Dedifferentiated amniotic fluid mesenchymal stem cell (primary cell): ENCODE measurements at regions not wholly inside any gene's neighbourhood (a gene's known extent, or its start where the extent isn't known, plus 50 kb on each side); places are given as distances from the start of the nearest gene placed in this dataset.
A peak's percentile ranks its signal among the peaks of the same experiment; 100 is the strongest.

Experiments
- DNase-seq: peaks from one replicate; pipeline ENCODE4 v3.0.0-alpha.2; 2016; ENCODE audit errors: extremely low spot score

DNA sequence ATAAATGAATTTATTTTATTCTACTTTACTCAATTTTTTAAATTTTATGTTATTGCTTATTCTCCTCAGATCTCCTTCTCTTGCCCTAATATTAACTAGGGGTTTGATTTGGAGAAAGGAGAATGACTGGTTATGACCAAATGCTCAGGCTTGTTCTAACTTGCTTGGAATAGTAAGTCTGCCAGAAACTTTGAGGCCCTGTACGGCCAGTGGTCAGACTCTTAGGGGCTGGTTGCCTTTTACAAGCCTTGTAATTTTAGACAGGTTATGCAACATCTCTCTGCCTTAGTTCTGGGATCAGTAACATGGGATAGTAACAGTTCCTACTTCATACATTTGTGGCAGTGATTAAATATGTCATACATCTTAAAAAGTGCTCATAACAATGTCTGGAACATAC lies 279.5 kb downstream of the DUSP10 start:
- no peak for DNase-seq

- DNase-seq, result no peak
Measured at GRCh38 chr1:221468546-221468945, 273.3 kb downstream of the DUSP10 start.

DNA sequence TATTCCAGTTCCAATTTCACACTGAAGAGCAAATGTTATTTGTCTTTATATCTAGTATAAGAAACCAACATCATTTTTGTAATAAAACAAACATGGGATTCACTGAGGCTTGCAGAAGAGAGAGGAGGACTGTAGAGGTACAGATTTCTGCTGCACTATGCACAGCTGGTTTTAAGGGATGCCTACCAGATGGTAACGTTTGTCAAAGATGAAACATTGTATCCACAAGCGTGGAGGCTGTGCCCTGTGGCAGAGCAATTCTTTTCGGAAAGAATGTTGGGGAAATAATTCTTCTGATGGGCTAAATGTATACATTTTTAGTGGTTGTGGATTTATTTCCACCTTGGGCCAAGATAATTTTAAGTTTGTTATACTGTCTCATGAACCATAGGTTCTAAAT lies 272.4 kb downstream of the DUSP10 start:
- no peak for DNase-seq

GRCh38 chr1:221470000-221470698 lies 271.7 kb downstream of the DUSP10 start:
- DNase-seq, result no peak

DNA sequence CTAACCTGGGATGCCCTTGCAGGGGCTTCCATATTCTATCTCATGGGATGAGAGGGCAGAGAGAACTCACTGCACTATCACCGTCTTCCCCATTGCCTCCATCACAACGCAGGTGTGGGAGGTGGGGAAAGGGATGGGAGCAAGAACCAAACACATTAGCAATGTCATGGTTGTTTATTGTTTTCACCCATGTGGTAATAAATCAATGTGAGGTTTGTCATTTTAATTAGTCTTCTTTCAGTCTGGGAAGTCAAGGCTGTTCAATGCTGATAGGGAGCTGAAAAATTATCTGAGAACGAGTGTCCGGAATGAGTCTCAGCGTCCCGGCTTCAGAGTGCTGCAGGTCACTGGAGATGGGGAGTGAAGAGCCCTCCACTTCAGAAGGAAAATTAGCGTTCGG lies 268.5 kb downstream of the DUSP10 start:
- no peak for DNase-seq

GRCh38 chr1:221477252-221477651 lies 264.6 kb downstream of the DUSP10 start:
- no peak for DNase-seq

- DNase-seq, result peak; percentile 92
Measured at GRCh38 chr1:221478050-221478949, 263.6 kb downstream of the DUSP10 start.

- DNase-seq, result peak; percentile 74
Measured at GRCh38 chr1:221487781-221488524, 253.9 kb downstream of the DUSP10 start.

GRCh38 chr1:221488550-221488949 lies 253.3 kb downstream of the DUSP10 start:
- no peak for DNase-seq

DNA sequence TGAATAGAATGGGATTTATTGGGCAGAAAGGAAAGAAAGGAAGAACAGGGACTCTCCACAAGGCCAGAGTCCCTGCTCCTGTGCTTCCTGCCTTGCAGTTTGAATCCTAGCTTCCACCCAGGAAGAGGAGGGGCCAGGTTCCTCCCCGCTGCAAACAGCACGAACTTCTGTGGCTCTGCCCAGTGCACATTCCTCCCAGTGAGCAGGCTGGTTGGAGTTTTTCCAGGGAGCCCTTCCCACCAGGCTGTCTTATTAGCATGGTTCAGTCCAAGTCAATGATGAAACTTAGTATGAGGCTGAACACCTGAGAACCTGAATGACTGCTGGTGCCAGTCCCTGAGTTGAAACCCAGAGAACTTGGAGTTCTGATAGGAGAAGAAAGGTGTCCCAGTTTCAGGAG lies 247.2 kb downstream of the DUSP10 start:
- DNase-seq, result no peak

DNA sequence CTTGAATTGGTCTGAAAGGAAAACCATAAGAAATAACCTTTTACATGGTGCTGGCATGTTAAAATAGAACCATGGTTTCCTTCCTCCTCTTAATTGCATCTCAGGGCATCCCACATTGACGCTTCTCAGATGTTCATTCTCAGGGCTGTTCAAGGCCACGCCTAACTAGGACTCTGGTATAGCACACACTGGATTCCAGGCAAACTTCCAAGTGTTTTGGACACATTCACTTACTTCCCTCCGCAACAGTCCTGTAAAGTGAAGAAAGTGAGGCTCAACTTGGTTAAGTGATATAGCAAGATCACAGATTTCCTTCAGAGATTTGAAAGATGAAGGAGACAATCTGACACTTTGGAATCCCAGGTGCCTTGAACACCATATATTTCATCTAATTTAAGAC lies 244.8 kb downstream of the DUSP10 start:
- no peak for DNase-seq

GRCh38 chr1:221503268-221503667 lies 238.6 kb downstream of the DUSP10 start:
- no peak for DNase-seq

DNA sequence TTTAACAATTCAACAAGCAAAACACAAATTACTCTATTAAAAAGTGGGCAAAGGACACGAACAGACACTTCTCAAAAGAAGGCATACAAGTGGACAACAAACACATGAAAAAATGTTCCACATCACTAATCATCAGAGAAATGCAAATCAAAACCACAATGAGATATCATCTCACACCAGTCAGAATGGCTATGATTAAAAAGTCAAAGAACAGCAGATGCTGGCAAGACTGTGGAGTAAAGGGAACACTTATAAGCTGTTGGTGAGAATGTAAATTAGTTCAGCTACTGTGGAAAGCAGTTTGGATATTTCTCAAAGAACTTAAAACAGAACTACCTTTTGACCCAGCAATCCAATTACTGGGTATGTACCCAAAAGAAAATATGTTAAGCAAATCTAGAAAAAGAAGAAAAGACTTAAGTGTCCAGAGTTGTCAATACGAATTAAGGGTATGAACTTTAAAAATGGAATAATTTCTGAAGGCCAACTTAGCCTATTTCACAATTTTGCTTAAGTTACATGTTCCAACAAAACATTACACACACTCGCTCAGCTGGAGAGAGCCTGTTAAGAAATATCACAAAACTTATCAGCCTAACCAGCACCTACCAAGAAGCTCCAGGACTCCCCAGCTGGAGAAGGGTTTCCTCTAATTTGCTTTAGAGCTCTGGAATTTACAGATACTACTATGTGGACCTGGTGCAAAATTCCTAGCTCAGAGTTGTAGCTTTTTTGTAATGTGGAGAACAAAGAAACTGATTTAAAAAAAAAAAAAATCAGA lies 232.1 kb downstream of the DUSP10 start:
- DNase-seq, result no peak

DNA sequence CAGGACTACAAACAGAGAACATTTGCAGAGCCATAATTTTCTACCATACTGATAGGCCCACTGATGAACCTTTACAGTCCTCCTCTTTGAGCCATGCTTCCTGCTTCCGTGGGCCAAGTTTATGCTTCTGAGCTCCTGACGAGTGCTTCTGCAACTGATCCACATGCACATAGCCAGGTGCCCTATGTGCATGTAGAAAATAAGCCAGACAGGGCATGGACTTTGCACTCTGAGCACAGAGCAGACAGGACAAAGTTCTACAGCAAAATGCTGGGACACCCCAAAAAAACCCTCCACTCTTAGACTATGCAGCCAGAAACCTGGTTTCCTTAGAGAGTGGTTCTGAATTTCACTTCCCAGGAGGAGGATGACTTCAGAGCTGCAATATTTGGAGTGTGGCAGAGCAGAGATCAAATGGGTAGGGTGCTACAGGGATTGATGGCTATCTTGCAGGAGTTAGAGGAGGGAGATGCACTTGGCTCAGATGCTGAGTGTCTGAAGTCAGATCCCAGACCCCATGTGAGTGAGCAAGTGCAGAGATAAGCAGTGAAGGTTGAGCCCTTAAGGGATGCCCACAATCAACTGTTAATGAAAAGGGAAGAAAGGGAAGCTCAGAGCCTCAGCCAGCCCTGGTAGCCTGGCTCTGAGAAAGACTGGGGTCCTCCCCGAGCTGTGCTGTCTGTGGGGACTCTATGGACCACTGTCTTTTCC lies 230.9 kb downstream of the DUSP10 start:
- DNase-seq, result no peak

- DNase-seq, result no peak
Measured at GRCh38 chr1:221511797-221512196, 230.1 kb downstream of the DUSP10 start.

- no peak for DNase-seq
Measured at GRCh38 chr1:221514806-221515205, 227.1 kb downstream of the DUSP10 start.

DNA sequence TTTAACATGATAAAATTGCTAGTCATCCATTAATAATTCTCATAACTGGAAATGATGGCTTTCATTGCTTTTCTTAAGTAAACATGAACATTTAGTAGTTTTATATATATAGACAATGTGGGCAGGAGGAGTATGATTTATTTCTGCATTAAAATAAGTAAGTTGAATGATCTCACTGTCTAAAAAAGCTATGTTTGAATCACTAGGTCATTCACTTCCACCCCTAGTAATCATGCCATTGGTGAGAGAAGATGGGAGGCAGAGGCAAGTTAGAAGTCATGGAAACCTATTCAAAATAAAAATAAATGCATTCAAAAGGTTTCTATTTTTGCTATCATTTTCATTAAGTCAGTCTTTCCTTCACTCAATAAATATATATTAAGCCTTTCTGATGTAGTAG lies 226.4 kb downstream of the DUSP10 start:
- DNase-seq, result no peak

GRCh38 chr1:221517961-221518360 lies 223.9 kb downstream of the DUSP10 start:
- peak; percentile 18 for DNase-seq

GRCh38 chr1:221520250-221520649 lies 221.6 kb downstream of the DUSP10 start:
- no peak for DNase-seq

DNA sequence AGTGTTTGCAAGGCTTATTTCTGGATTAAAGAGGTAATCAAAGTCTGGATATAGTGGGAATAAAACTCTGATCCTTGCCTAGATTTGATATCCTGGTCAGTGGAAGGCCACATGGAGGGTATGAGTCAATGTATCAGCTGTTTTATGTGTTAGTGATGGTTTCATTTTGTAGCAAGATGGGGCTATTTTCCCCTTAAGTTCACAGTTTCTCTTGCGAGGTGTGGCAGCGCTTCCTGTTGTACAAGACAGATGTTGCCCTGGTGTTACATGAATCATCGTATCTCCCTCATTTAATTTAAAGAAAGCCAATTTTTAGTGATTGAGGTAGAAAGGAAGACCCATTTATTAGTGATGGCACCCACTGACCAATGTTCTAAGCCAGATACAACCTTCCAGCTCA lies 220.2 kb downstream of the DUSP10 start:
- no peak for DNase-seq

DNA sequence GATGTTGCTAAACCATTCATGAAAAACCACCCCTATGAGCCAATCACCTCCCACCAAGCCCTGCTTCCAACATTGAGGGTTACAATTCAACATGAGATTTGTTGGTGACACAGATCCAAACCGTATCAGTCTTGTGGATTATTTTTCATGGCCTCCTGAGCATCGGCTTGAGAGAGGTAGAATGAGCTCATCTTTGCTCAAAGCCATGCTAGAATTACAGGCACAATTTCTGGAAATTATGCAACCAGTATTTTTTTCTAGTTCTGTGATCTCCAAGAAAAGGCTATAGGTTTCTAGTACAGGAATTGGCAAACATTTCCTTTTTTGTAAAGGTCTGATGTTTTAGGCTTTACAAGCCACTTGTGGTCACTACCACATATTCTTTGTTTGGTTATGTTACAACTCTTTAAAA lies 219.4 kb downstream of the DUSP10 start:
- DNase-seq, result no peak
